MG63 (cell line): ENCODE measurements at regions not wholly inside any gene's neighbourhood (a gene's known extent, or its start where the extent isn't known, plus 50 kb on each side); places are given as distances from the start of the nearest gene placed in this dataset.
"Not testable (repeated sequence)": the region's sequence is repeated elsewhere in the genome, so short reads cannot be mapped to it uniquely, and the experiment has no call there.

Source experiments
- DNase-seq: peaks from one replicate; pipeline ENCODE4 v3.0.0-alpha.2; 2020
- H3K27me3 ChIP-seq: fragments of 250-450 bp; sonication (Bioruptor Pico); 2 replicates; pipeline ENCODE4 v1.5.1; 2020; ENCODE audit warnings: mild to moderate bottlenecking, moderate library complexity
- H3K36me3 ChIP-seq: fragments of 250-450 bp; sonication (Bioruptor Pico); 2 replicates; pipeline ENCODE4 v1.5.1; 2020; ENCODE audit warnings: mild to moderate bottlenecking, moderate library complexity
- H3K4me3 ChIP-seq: fragments of 250-450 bp; sonication (Bioruptor Pico); 2 replicates; pipeline ENCODE4 v1.5.1; 2020; ENCODE audit warnings: mild to moderate bottlenecking, moderate library complexity
- H3K9me3 ChIP-seq: fragments of 250-450 bp; sonication (Bioruptor Pico); 2 replicates; pipeline ENCODE4 v1.5.1; 2020; ENCODE audit warnings: mild to moderate bottlenecking, moderate library complexity

DNA sequence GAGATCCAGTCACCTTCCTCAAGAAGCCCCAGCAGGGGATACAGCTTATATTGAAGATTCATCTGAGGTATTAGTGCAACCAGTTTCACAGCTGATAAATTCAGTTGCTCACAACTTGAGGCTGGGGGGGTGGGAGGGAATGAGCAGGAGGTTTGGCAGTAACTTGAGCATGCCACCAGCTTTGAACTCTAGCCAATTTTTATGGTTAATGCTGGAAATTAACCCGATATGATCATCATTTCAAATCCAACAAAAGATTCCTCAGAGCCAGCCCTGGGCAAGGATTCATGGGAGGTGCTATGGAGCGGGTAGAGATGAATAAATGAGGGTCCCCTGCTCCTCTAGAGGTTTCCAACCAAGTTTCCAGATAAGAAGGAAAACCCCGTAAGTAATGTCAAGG is 73.1 kb upstream of the HES1 start:
- peaks cover 3% of the 10 kb centered on the region; the same call in 1 of the 2 replicates for H3K9me3 ChIP-seq
- no peak overlapping the region for H3K4me3 ChIP-seq
- DNase-seq = no peak
- no peaks in the 10 kb centered on the region for H3K36me3 ChIP-seq
- H3K27me3 ChIP-seq = no peaks in the 10 kb centered on the region

DNA sequence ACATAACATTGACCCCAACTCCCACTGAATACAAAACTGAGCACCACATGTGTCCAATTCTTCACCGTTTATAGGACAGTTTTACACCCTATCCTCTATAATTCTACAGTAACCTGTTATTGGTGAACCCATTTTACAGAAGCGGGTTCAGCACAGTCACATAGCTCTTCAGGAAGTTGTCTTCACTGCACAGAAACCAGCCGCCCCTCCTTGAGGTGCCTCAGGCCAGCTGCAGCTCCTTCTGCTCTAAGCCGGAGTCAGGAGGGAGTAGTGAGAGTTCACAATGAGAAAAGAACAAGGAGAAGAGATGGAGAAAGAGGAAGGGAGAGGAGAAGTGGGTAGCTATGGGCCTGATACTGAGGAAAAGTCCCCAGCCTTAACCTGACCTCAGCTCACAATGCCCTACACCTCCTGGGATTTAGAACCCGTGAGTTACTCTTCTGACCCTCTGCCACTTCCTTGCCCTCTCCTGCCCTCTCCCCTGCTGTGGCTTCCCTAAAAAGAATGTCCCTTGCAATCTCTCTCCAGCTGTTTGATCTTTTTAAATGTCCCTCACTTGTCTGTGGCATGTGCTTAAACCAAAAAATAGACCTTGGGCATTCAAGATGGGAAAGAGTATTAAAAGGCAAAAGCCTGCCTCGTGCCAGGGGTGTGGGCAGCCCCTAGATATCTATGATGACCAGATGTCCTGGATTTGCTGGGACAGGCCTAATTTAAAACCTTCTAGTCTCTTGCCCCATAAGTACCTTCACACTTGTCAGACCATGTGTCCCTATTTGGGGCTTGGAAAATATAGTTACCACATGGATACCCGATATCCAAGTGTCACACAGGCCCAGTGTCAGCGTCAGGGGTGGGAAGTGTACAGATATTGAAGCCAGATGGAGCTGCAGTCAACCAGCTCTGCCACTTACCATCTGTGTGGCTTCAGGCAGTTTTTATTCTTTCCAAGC is 71.3 kb upstream of the HES1 start:
- Histone ChIP-seq H3K36me3 (no peaks in the 10 kb centered on the region), H3K4me3 (no peak overlapping the region), H3K27me3 (no peaks in the 10 kb centered on the region), H3K9me3 (peaks cover 12% of the 10 kb centered on the region)
- no peak for DNase-seq

GRCh38 chr3:194067327-194067726 is 68.6 kb upstream of the HES1 start:
- H3K27me3 ChIP-seq = not testable (repeated sequence)

GRCh38 chr3:194067949-194068362 is 68.0 kb upstream of the HES1 start:
- H3K36me3 ChIP-seq = no peaks in the 10 kb centered on the region
- DNase-seq = no peak

More at GRCh38 chr3:194067327-194067726, 68.6 kb upstream of the HES1 start:
- not testable (repeated sequence) for H3K4me3 ChIP-seq, H3K36me3 ChIP-seq, DNase-seq
- H3K9me3 ChIP-seq = peaks cover 14% of the 10 kb centered on the region

DNA sequence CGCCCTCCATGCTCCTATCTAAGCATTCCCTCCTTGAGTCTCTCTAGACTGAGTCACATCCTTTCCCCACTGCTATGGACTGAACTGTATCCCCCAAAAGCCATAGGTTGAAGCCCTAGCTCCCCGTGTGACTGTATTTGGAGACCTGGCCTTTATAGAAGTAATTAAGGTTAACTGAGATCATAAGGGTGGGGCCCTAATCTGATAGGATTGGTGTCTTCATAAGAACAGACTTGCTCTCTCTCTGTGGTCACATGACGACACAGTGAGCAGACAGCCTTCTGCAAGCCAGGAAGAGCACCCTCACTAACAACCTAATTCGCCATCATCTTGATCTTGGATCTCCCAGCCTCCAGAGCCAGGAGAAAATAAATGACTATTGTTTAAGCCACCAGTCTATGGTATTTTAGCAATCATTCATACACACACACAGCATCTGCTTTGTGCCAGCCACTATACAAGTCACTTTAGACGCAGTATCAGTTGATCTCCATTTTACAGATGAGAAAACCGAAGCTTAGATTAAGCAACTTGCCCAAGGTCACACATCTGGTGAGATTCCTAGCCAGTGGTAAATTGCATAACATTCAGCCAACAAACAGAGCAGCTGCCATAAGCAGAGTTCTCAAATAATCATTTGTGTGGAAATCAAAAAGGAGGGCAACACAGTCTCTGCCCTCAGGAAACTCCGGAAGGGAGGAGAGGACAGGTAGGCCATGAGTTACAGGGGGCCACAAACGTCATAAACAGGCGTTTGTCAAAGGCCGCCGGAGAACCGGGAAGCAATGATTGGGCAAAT is 66.3 kb upstream of the HES1 start:
- Histone ChIP-seq H3K9me3 (peaks cover 14% of the 10 kb centered on the region), H3K36me3 (no peaks in the 10 kb centered on the region), H3K27me3 (no peaks in the 10 kb centered on the region), H3K4me3 (no peak overlapping the region)
- no peak for DNase-seq

More at GRCh38 chr3:194067949-194068362, 68.0 kb upstream of the HES1 start:
- Histone ChIP-seq H3K9me3 (peaks cover 14% of the 10 kb centered on the region), H3K27me3 (no peaks in the 10 kb centered on the region), H3K4me3 (no peak overlapping the region)

DNA sequence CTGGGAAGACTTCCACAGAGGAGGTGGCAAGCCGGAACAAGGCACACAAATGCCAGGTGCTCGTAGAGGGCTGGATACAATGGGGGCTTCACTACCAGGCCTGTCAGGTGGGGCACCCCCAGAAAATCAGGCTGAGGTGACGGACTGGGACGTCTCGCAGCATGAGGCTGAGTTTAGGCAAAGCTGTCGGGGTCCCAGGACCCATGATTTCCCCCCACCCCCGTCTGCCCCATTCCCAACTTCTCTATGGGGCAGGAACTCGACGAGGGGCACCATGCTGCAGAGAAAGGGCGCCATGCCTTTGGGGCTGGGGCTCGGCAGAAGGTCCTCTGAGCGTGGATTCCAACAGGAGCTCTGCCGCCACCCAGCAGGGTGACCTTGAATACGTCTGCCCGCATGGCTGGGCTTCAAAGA is 65.7 kb upstream of the HES1 start:
- DNase-seq = no peak
- Histone ChIP-seq H3K27me3 (no peaks in the 10 kb centered on the region), H3K36me3 (no peaks in the 10 kb centered on the region), H3K4me3 (peak overlapping the region; percentile 45), H3K9me3 (peaks cover 14% of the 10 kb centered on the region)

DNA sequence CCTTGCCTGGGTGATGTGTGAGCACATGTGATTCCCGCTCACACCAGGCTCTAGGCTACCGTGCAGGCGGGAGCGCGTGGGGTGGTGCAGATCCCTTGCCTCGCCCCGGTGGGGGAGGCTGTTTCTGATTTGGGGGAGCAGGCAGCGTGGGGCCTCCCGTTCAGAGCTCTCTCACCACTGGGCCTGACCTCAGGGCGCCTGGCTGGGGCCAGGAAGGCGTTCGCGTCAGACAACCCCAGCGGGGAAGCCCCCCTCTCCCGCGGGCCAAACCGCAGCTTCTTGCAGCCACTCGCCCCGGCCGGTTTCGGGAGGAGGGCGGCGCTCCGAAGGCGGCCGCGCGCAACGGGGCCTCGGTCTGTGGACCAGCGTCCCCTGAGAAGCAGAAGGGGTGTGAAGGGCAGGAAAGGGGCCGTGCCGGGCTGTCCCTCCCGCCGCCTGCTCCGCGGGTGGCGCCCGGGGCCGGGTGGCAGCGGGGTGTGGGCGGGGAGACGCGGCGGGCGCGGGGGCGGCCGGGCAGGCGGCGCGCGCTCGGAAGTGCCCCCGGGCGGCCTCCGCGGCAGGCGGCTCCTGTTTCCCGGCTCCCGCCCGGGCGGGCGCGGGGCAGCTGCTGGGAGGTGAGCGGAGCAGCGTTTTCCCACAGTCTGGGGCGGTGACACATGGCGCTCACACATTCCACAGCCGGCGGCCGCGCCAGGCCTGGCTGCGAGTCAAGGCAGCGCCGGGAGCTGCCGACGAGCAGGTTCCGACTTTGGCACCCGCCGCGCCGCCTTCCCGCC is 65.1 kb upstream of the HES1 start:
- peak; percentile 93 for DNase-seq
- H3K9me3 ChIP-seq = peaks cover 14% of the 10 kb centered on the region
- no peaks in the 10 kb centered on the region for H3K36me3 ChIP-seq
- no peaks in the 10 kb centered on the region for H3K27me3 ChIP-seq
- peak overlapping the region; percentile 45 for H3K4me3 ChIP-seq

- no peaks in the 10 kb centered on the region for H3K27me3 ChIP-seq
- H3K36me3 ChIP-seq = no peaks in the 10 kb centered on the region
- peak; percentile 47 for DNase-seq
- peaks cover 14% of the 10 kb centered on the region for H3K9me3 ChIP-seq
- H3K4me3 ChIP-seq = no peak overlapping the region
Observed at GRCh38 chr3:194072097-194072428, 63.9 kb upstream of the HES1 start.

- no peak for DNase-seq
- no peak overlapping the region for H3K4me3 ChIP-seq
- H3K9me3 ChIP-seq = peaks cover 11% of the 10 kb centered on the region
- no peaks in the 10 kb centered on the region for H3K36me3 ChIP-seq
- H3K27me3 ChIP-seq = no peaks in the 10 kb centered on the region
Observed at GRCh38 chr3:194072691-194073279, 63.2 kb upstream of the HES1 start.

DNA sequence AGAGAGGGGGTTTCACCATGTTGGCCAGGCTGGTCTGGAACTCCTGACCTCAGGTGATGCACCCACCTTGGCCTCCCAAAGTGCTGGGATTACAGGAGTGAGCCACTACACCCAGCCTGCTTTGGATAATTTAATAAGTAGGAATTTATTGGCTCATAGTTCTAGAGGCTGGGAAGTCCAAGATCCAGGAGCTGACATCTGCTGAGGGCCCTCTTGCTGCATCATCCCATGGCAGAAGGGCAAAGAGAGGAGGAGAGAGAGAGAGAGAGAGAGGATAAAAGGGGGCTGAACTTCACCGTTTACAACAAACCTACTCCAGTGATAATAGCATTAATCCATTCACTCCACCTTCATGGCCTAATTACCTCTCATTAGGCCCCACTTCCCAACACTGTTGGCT is 62.0 kb upstream of the HES1 start:
- no peaks in the 10 kb centered on the region for H3K36me3 ChIP-seq
- H3K4me3 ChIP-seq = no peak overlapping the region
- no peak for DNase-seq
- H3K9me3 ChIP-seq = peaks cover 7% of the 10 kb centered on the region
- H3K27me3 ChIP-seq = no peaks in the 10 kb centered on the region

- no peaks in the 10 kb centered on the region for H3K27me3 ChIP-seq
- no peaks in the 10 kb centered on the region for H3K36me3 ChIP-seq
- H3K4me3 ChIP-seq = no peak overlapping the region
- no peak for DNase-seq
- no peaks in the 10 kb centered on the region; the same call in 1 of the 2 replicates for H3K9me3 ChIP-seq
Observed at GRCh38 chr3:194075088-194075615, 60.8 kb upstream of the HES1 start.

GRCh38 chr3:194075802-194076460 is 60.0 kb upstream of the HES1 start:
- H3K27me3 ChIP-seq = no peaks in the 10 kb centered on the region

DNA sequence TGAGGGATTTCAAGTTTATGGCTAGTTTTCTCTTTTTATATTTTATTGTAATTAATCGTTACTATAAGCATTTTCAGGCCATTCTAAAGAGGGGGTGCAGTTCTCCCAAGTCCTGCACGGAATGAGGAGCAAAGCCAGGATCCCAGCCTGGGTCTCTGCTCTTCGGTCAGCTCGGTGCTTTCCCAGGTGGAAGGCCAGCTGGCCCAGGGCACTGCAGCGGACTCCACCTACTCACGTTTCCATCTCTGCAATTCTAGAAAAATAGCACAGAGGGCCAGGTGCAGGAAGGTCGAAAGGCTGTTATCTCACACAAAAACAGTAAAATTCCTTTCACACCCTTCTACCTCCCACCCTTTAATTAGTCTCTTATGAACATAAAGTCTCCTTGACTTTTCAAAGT is 59.5 kb upstream of the HES1 start:
- Histone ChIP-seq H3K4me3 (no peak overlapping the region), H3K36me3 (no peaks in the 10 kb centered on the region), H3K9me3 (no peaks in the 10 kb centered on the region; the same call in 1 of the 2 replicates), H3K27me3 (no peaks in the 10 kb centered on the region)
- no peak for DNase-seq

More at GRCh38 chr3:194075802-194076460, 60.0 kb upstream of the HES1 start:
- no peak overlapping the region for H3K4me3 ChIP-seq
- no peaks in the 10 kb centered on the region; the same call in 1 of the 2 replicates for H3K9me3 ChIP-seq
- H3K36me3 ChIP-seq = no peaks in the 10 kb centered on the region
- peak; percentile 33 for DNase-seq

DNA sequence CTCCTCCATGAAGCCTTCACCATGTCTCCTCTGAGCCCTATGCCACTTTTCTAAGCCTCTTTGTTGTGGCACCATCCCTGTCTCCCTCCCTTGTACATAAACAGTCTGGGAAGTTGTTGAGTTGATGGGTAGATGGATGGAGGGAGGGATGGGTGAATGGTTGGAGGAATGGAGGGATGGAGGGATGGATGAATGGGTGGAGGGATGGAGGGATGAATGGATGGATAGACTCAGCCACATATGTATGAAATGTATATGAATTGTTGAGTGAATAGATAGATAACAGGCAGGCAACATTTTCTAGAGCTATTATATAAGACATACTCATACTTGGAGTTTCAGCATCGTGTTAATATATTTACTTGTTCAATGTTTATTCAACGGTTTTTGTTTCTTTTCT is 58.3 kb upstream of the HES1 start:
- DNase-seq = no peak
- Histone ChIP-seq H3K9me3 (no peaks in the 10 kb centered on the region; the same call in 1 of the 2 replicates), H3K4me3 (no peak overlapping the region), H3K36me3 (no peaks in the 10 kb centered on the region), H3K27me3 (no peaks in the 10 kb centered on the region)

GRCh38 chr3:194078045-194078821 is 57.7 kb upstream of the HES1 start:
- Histone ChIP-seq H3K27me3 (no peaks in the 10 kb centered on the region), H3K9me3 (no peaks in the 10 kb centered on the region; the same call in 1 of the 2 replicates), H3K4me3 (no peak overlapping the region), H3K36me3 (no peaks in the 10 kb centered on the region)
- DNase-seq = no peak
